ENCODE measurements at regions not wholly inside any gene's neighbourhood (a gene's known extent, or its start where the extent isn't known, plus 50 kb on each side); places are given as distances from the start of the nearest gene placed in this dataset.
"Not testable (repeated sequence)": the region's sequence is repeated elsewhere in the genome, so short reads cannot be mapped to it uniquely, and the experiment has no call there.

GRCh38 chr6:119924888-119925287, 575.3 kb upstream of the MAN1A1 start:
- H3K79me2 ChIP-seq (ENCODE audit: control insufficient read depth, insufficient read depth, low read length); POLR2A ChIA-PET; H3K27ac ChIP-seq (ENCODE audit: extremely low read depth, low read depth, low read length); H3K27me3 ChIP-seq (ENCODE audit: control insufficient read depth in 2 of 2, insufficient read depth in 2 of 2, low read length in 2 of 2); BruUV-seq (replicated peaks); DNase-seq (ENCODE audit: extremely low read depth in 1 of 4, low spot score in 3 of 4); H3K9ac ChIP-seq (ENCODE audit: insufficient read depth in 1 of 2, low read depth in 2 of 2, low read length in 2 of 2); H2AFZ ChIP-seq (ENCODE audit: low read depth, low read length); CTCF ChIA-PET (ENCODE audit: low intra/inter-chr PET ratio); intact Hi-C loops (cut with micrococcal nuclease); H3K4me1 ChIP-seq (replicated peaks in 1 of 2; ENCODE audit: control insufficient read depth in 2 of 2, insufficient read depth in 2 of 2, low read length in 2 of 2); H4K20me1 ChIP-seq (replicated peaks; ENCODE audit: control insufficient read depth, insufficient read depth, low read length); H3K9me3 ChIP-seq (replicated peaks; ENCODE audit: control insufficient read depth, insufficient read depth, low read depth, low read length); H3K9me1 ChIP-seq (ENCODE audit: control insufficient read depth, insufficient read depth, low read length); H3K4me3 ChIP-seq; ATAC-seq; in situ Hi-C loops (cut with MboI); FAIRE-seq; H3K4me2 ChIP-seq (ENCODE audit: insufficient read depth, low read length); H3K36me3 ChIP-seq (ENCODE audit: control insufficient read depth, insufficient read depth, low read length): not testable (repeated sequence)
- 0% methylated on average over 3 of the region's 3 CpGs for WGBS (ENCODE audit: insufficient coverage, low coverage, missing lambda C conversion rate)

GRCh38 chr6:119922814-119923213, 573.3 kb upstream of the MAN1A1 start:
- no peaks in the 10 kb centered on the region for H3K4me1 ChIP-seq (replicated peaks in 1 of 2; ENCODE audit: control insufficient read depth in 2 of 2, insufficient read depth in 2 of 2, low read length in 2 of 2)
- no peak overlapping the region for H3K4me2 ChIP-seq (ENCODE audit: insufficient read depth, low read length)
- no peak overlapping the region for H3K4me3 ChIP-seq
- H2AFZ ChIP-seq (ENCODE audit: low read depth, low read length) = no peak overlapping the region
- TF ChIP-seq FOXP4 (CRISPR knock-in tag; IDR thresholded peaks at IDR 0.05; ENCODE audit: borderline replicate concordance) (no peak), STAT6 (CRISPR knock-in tag; IDR thresholded peaks at IDR 0.05) (no peak), TRIM28 (IDR thresholded peaks at IDR 0.05) (peak; percentile 52; the same call in 1 of the 2 replicates)
- no peak overlapping the region for H3K27ac ChIP-seq (ENCODE audit: extremely low read depth, low read depth, low read length)
- in situ Hi-C loops (cut with MboI) (no loop called here), intact Hi-C loops (cut with micrococcal nuclease) (no loop called here)
- no peak for FAIRE-seq
- POLR2A ChIA-PET = no interaction called here
- no peak for DNase-seq (ENCODE audit: extremely low read depth in 1 of 4, low spot score in 3 of 4)
- BruUV-seq (replicated peaks) = no TSS peak
- no peaks in the 10 kb centered on the region for H3K9me1 ChIP-seq (ENCODE audit: control insufficient read depth, insufficient read depth, low read length)
- H3K9ac ChIP-seq (ENCODE audit: insufficient read depth in 1 of 2, low read depth in 2 of 2, low read length in 2 of 2) = no peak overlapping the region
- H3K27me3 ChIP-seq (ENCODE audit: control insufficient read depth in 2 of 2, insufficient read depth in 2 of 2, low read length in 2 of 2) = no peaks in the 10 kb centered on the region
- H3K36me3 ChIP-seq (ENCODE audit: control insufficient read depth, insufficient read depth, low read length) = no peaks in the 10 kb centered on the region
- H3K9me3 ChIP-seq (replicated peaks; ENCODE audit: control insufficient read depth, insufficient read depth, low read depth, low read length) = peaks cover 2% of the 10 kb centered on the region; the same call in 1 of the 2 replicates
- CTCF ChIA-PET (ENCODE audit: low intra/inter-chr PET ratio) = no interaction called here
- no peaks in the 10 kb centered on the region for H3K79me2 ChIP-seq (ENCODE audit: control insufficient read depth, insufficient read depth, low read length)
- no peaks in the 10 kb centered on the region for H4K20me1 ChIP-seq (replicated peaks; ENCODE audit: control insufficient read depth, insufficient read depth, low read length)
- no peak for ATAC-seq
- WGBS (ENCODE audit: insufficient coverage, low coverage, missing lambda C conversion rate) = 0% methylated on average over 2 of the region's 2 CpGs
